ENCODE measurements at regions not wholly inside any gene's neighbourhood (a gene's known extent, or its start where the extent isn't known, plus 50 kb on each side); places are given as distances from the start of the nearest gene placed in this dataset.

- ATAC-seq: no peak
- Histone ChIP-seq H3K27ac (no peak overlapping the region), H3K4me3 (no peak overlapping the region), H3K4me1 (no peaks in the 10 kb centered on the region), H3K27me3 (no peaks in the 10 kb centered on the region), H3K36me3 (no peaks in the 10 kb centered on the region), H3K9me3 (no peaks in the 10 kb centered on the region)
- TF ChIP-seq CTCF (IDR thresholded peaks at IDR 0.05): no peak
- DNase-seq: no peak
- intact Hi-C loops (cut with DNase I): no loop called here
Measured at GRCh38 chr16:80113873-80114574, 426.8 kb upstream of the DYNLRB2 start.

- ATAC-seq (no peak), DNase-seq (no peak)
- Histone ChIP-seq H3K4me1 (no peaks in the 10 kb centered on the region), H3K4me3 (no peak overlapping the region), H3K36me3 (no peaks in the 10 kb centered on the region), H3K27ac (no peak overlapping the region), H3K27me3 (no peaks in the 10 kb centered on the region), H3K9me3 (no peaks in the 10 kb centered on the region)
- intact Hi-C loops (cut with DNase I): no loop called here
- TF ChIP-seq CTCF (IDR thresholded peaks at IDR 0.05): no peak
Measured at GRCh38 chr16:80109581-80109980, 431.2 kb upstream of the DYNLRB2 start.

GRCh38 chr16:80107900-80108299 is 432.9 kb upstream of the DYNLRB2 start:
- no peak overlapping the region for H3K4me3 ChIP-seq
- intact Hi-C loops (cut with DNase I): no loop called here
- TF ChIP-seq CTCF (IDR thresholded peaks at IDR 0.05): no peak
- H3K27ac ChIP-seq: no peak overlapping the region
- DNase-seq (no peak), ATAC-seq (no peak)
- H3K36me3 ChIP-seq: no peaks in the 10 kb centered on the region
- no peaks in the 10 kb centered on the region for H3K4me1 ChIP-seq
- no peaks in the 10 kb centered on the region for H3K27me3 ChIP-seq
- H3K9me3 ChIP-seq: no peaks in the 10 kb centered on the region

- Histone ChIP-seq H3K4me3 (no peak overlapping the region), H3K4me1 (no peaks in the 10 kb centered on the region), H3K9me3 (no peaks in the 10 kb centered on the region), H3K27me3 (no peaks in the 10 kb centered on the region), H3K27ac (no peak overlapping the region), H3K36me3 (no peaks in the 10 kb centered on the region)
- ATAC-seq: no peak
- DNase-seq: no peak
- no peak for TF ChIP-seq CTCF (IDR thresholded peaks at IDR 0.05)
- intact Hi-C loops (cut with DNase I): no loop called here
Measured at GRCh38 chr16:80105751-80106150, 435.0 kb upstream of the DYNLRB2 start.

GRCh38 chr16:80105160-80105559 is 435.6 kb upstream of the DYNLRB2 start:
- Histone ChIP-seq H3K4me3 (no peak overlapping the region), H3K36me3 (no peaks in the 10 kb centered on the region), H3K27me3 (no peaks in the 10 kb centered on the region), H3K27ac (no peak overlapping the region), H3K4me1 (no peaks in the 10 kb centered on the region), H3K9me3 (no peaks in the 10 kb centered on the region)
- no peak for ATAC-seq
- no peak for DNase-seq
- no peak for TF ChIP-seq CTCF (IDR thresholded peaks at IDR 0.05)
- intact Hi-C loops (cut with DNase I): no loop called here

GRCh38 chr16:80104401-80104800 is 436.4 kb upstream of the DYNLRB2 start:
- Histone ChIP-seq H3K4me3 (no peak overlapping the region), H3K27ac (no peak overlapping the region), H3K27me3 (no peaks in the 10 kb centered on the region), H3K36me3 (no peaks in the 10 kb centered on the region), H3K9me3 (no peaks in the 10 kb centered on the region), H3K4me1 (no peaks in the 10 kb centered on the region)
- TF ChIP-seq CTCF (IDR thresholded peaks at IDR 0.05): no peak
- DNase-seq (no peak), ATAC-seq (no peak)
- intact Hi-C loops (cut with DNase I): no loop called here

Data from upper lobe of right lung (tissue), 1 donor.